HG02610 (cell line): ENCODE measurements at regions not wholly inside any gene's neighbourhood (a gene's known extent, or its start where the extent isn't known, plus 50 kb on each side); places are given as distances from the start of the nearest gene placed in this dataset.

Experiments
- ATAC-seq: cut with Tn5 transposase; IDR thresholded peaks from one replicate; pipeline ENCODE4 v1.9.1; 2021; ENCODE audit warnings: mild to moderate bottlenecking, moderate library complexity; ENCODE audit not compliant: unreplicated experiment

DNA sequence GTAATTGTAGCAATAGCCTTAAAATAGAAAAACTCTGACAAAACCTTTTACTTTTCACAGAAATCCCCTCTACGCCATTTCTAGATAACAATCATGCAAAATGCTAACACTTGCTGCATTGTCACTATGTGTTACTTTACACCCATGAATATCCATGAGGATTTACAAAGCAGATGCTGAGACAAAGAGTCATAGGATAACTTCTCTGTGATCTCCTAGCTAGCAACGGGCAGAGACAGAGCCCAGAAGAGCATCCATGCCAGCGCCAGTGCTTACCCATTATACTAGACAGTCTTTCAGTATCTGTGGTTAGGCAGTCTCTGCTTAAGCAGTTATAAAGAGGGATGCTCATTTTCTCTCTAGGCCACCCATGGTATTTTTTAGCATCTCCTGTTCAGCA is 474.1 kb downstream of the CAAP1 start:
- ATAC-seq: no peak

DNA sequence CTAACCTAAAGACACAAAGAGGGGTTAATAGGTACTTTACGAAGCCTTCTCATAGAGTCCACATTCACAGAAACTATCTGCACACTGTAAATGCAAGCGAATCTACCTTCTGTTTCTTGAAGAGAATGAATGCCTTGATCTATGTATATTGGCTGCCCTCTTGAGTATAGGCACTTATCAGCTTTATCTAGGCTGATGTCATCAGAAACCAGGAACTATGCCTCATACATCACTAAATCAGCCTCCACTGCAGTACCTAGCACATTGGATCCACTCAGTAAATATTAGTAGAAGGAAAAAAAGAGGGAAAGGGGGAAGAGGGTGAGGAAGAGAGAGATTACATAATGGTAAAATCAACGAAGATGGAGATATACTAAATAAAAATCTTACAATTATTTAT is 477.1 kb downstream of the CAAP1 start:
- no peak for ATAC-seq

- ATAC-seq: no peak
These were observed 479.0 kb downstream of the CAAP1 start for GRCh38 chr9:26413611-26414010.

GRCh38 chr9:26412446-26412845 is 480.2 kb downstream of the CAAP1 start:
- ATAC-seq: no peak

GRCh38 chr9:26406676-26407075 is 485.9 kb downstream of the CAAP1 start:
- no peak for ATAC-seq

- ATAC-seq: no peak
These were observed 493.0 kb downstream of the CAAP1 start for GRCh38 chr9:26399556-26399955.

GRCh38 chr9:26394025-26394424 is 498.6 kb downstream of the CAAP1 start:
- no peak for ATAC-seq

GRCh38 chr9:26392639-26393038 is 500.0 kb downstream of the CAAP1 start:
- ATAC-seq: no peak

GRCh38 chr9:26391036-26391435 is 501.6 kb downstream of the CAAP1 start:
- no peak for ATAC-seq

DNA sequence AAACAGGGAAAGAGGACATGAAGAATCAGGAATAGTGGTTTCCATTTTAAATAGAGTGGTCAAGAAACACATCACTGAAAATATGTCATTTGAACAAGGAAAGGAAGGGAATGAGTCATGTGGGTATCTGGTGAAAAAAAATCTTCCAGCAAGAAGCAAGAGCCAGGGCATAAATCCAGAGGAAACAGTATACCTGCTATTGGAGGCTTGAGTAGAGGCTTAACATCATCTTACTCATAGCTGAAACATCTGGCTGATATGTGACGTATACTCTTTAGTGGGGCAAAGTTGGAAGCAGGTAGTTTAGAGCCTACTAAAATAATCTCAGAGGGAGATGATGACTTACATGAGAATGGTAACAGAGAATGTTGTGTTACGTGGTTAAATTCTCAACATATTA is 517.2 kb downstream of the CAAP1 start:
- no peak for ATAC-seq

- ATAC-seq: no peak
These were observed 519.0 kb downstream of the CAAP1 start for GRCh38 chr9:26373616-26374015.

DNA sequence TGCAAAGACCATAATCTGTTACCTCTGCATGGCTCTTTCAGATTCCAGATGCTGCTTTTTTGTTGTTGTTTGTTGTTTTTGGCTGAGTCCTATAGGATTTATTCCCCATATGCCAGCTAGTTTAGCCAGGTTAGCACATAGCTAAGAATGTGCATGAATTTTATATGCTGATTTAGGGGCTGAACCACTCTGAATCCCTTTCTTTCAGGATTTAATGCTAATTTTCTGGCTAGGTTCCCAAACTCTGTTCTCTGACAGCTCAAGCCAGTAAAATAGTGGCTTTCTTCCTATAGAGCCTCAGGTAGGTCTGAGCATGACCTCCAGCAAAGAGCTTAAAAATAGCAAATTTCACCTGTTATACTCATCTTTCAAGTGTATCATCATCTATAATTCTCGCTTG is 521.4 kb downstream of the CAAP1 start:
- ATAC-seq: no peak

DNA sequence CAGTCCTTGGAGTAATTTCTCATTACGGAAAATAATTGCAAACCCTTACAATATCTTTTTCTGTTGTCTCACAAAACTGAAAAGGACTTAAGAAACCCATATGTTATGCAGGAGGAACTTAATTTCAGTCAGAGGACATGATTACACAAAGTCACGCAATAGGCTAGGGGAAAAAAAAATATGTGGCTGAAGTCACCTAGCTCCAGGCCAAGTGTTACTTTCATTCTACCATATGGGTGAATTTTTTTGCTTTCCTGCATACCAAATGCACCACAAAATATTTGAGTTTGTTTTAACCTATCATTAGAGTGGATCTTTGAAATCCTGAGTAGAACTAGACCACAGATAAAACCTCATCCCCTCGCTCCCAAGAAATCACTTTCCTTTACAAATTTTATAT is 523.5 kb downstream of the CAAP1 start:
- ATAC-seq: no peak

DNA sequence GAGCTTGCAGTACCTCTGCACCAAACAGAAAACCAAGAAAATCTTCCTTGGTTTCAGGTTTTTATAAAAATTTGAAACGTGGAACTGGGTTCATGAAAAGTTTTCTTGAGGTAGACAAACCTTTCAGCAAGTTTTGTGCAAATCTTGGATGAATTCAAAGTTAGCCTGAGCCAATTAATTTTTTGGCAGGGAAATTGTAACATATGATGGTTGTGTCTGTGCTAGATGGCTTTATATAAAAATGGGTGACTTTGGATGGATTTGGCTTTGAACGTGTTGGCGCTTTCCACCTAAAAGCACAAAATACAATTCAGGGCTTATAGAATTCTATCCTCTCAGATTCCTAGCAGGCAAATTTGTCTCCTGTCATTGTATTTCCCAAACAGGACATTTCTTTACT is 524.4 kb downstream of the CAAP1 start:
- no peak for ATAC-seq

DNA sequence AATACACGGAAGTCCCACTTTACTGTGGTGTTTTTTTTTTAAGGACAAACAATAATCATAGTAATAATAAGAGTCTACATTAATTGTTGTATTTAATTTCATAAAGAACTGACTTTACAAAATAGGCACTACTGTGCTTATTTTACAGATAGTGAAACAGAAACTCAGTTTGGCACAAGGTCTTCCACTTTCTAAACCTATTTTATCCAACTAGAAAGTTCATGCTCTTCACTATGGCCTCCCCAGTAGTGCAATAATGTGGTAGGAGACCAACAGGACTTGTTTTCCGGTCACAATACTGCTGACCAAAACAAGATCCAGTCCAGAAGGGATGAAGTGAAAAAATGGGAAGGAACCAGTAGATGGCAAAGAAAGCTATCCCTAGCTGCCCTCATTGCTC is 531.6 kb downstream of the CAAP1 start:
- ATAC-seq: no peak

GRCh38 chr9:26358836-26359235 is 533.8 kb downstream of the CAAP1 start:
- ATAC-seq: no peak

- ATAC-seq: no peak
These were observed 534.7 kb downstream of the CAAP1 start for GRCh38 chr9:26357803-26358344.

DNA sequence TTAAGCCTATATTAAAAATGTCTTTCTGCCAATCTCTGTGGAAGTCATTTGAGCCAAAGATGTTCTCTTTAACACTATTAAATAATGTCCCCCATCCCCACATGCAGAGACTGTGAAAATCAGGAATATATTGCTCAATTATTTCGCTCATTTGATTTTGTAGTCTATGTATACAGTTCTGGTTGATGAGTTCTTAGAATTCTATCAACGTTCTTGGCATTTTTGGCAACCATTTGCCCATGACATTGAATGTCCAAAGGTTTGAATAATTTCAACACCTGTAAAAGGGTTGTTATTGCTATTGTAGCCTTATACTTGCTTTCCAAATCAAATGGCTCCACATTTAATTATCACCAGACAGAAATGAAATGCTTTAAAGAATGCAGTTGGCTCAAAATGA is 536.1 kb downstream of the CAAP1 start:
- no peak for ATAC-seq

DNA sequence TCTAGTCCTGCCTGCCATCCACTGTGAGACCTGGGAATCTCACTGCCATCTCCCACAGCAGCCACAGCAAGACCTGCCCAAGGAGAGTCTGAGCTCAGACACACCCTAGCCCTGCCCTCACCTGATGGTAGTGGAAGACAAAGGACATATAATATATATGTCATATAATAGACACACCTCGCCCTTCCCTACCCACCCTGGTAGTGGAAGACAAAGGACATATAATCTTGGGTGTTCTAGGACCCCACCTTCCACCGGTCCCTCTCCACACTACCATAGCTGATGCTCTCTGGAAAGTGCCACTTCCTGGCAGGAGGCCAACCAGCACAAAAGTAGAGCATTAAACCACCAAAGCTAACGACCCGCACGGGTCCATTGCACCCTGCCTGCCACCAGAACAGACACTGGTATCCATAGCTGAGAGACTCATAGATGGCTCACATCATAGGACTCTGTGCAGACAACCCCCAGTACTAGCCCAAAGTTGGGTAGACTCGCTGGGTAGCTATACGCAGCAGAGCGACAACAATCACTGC is 545.6 kb downstream of the CAAP1 start:
- ATAC-seq: no peak

DNA sequence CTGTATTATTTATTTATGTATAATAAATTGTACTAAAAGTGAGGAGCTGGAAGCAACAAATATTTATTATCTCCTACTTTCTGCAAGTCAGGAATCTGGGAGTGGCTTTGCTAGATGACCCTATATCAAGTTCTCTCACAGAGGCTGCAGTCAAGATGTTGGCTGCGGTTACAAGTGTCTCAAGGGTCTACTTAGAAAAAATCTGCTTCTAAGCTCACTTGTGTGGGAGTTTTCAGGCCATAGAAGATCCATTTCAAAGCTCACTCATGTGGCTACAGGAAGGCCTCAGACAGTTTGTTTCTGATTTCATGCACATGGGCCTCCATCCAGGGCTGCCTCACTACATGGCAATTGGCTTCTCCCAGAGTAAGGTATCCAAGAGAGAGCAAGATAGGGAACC is 551.1 kb downstream of the CAAP1 start:
- ATAC-seq: no peak

- no peak for ATAC-seq
These were observed 552.8 kb downstream of the CAAP1 start for GRCh38 chr9:26339796-26340195.

DNA sequence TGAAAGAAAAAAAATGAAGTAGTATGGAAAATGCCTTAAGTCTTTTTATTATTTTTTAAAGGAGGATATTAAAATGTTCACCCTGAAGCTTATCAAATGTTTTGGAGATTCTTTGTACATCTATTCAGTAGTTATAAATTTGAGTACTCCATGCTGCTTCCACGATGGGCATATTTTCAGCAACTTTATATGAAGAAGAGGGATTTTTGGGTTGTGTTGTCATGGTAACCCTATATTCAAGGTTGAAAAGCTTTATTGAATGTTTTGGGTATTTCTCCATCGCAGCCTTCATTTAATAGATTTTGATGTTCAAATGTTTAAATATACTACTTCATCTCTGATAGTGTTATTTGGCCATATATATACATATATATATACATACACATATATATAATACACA is 557.5 kb downstream of the CAAP1 start:
- no peak for ATAC-seq

DNA sequence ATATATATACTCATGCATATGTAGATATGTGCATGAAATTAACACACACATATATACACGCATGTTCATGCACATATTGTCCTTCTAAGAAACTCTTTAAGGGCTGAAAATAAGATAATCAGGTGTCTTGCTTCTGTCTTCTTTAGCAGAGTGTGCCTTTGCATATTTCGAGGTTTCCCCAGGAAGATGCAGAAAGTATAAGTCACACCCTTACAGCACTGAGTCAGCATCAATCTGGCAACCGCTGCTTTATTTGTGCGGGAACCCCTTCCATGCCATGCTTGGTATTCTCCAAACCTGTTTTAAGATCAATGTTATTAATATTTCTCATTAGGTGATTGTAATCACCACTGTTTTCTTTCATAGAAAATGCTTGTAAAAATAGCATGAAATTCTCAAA is 557.9 kb downstream of the CAAP1 start:
- no peak for ATAC-seq
